Fibroblast of upper back skin (primary cell): ENCODE measurements at regions not wholly inside any gene's neighbourhood (a gene's known extent, or its start where the extent isn't known, plus 50 kb on each side); places are given as distances from the start of the nearest gene placed in this dataset.
"Not testable (repeated sequence)": the region's sequence is repeated elsewhere in the genome, so short reads cannot be mapped to it uniquely, and the experiment has no call there.

Source experiments
- DNase-seq: peaks from one replicate; pipeline ENCODE4 v3.0.0-alpha.2; 2013

GRCh38 chr15:92763459-92763858, 107.9 kb upstream of the FAM174B start:
- DNase-seq, result no peak

GRCh38 chr15:92768131-92768530, 112.6 kb upstream of the FAM174B start:
- DNase-seq, result not testable (repeated sequence)

GRCh38 chr15:92770641-92771040, 115.1 kb upstream of the FAM174B start:
- no peak for DNase-seq

GRCh38 chr15:92772061-92772460, 116.5 kb upstream of the FAM174B start:
- no peak for DNase-seq

GRCh38 chr15:92772626-92773244, 117.2 kb upstream of the FAM174B start:
- DNase-seq, result no peak

GRCh38 chr15:92773340-92773739, 117.8 kb upstream of the FAM174B start:
- DNase-seq, result no peak

GRCh38 chr15:92779874-92780273, 120.2 kb upstream of the CHD2 start:
- DNase-seq, result no peak

GRCh38 chr15:92780843-92781242, 119.3 kb upstream of the CHD2 start:
- DNase-seq, result no peak

GRCh38 chr15:92781925-92782453, 118.1 kb upstream of the CHD2 start:
- DNase-seq, result no peak

GRCh38 chr15:92787116-92787515, 113.0 kb upstream of the CHD2 start:
- DNase-seq, result no peak

- no peak for DNase-seq
Measured at GRCh38 chr15:92788196-92788595, 111.9 kb upstream of the CHD2 start.

GRCh38 chr15:92788793-92789192, 111.3 kb upstream of the CHD2 start:
- not testable (repeated sequence) for DNase-seq

- DNase-seq, result no peak
Measured at GRCh38 chr15:92796161-92796611, 103.9 kb upstream of the CHD2 start.

- peak; percentile 79 for DNase-seq
Measured at GRCh38 chr15:92797168-92798052, 102.7 kb upstream of the CHD2 start.

GRCh38 chr15:92800013-92800412, 100.1 kb upstream of the CHD2 start:
- no peak for DNase-seq

GRCh38 chr15:92800416-92801055, 99.6 kb upstream of the CHD2 start:
- not testable (repeated sequence) for DNase-seq

- peak; percentile 94 for DNase-seq
Measured at GRCh38 chr15:92801056-92801773, 98.9 kb upstream of the CHD2 start.

- DNase-seq, result peak; percentile 96
Measured at GRCh38 chr15:92801774-92802464, 98.2 kb upstream of the CHD2 start.

GRCh38 chr15:92803536-92803851, 96.6 kb upstream of the CHD2 start:
- DNase-seq, result no peak

- peak; percentile 100 for DNase-seq
Measured at GRCh38 chr15:92803852-92804609, 96.1 kb upstream of the CHD2 start.

GRCh38 chr15:92804610-92804936, 95.6 kb upstream of the CHD2 start:
- not testable (repeated sequence) for DNase-seq
